Heart right ventricle (tissue), 16 donors: ENCODE measurements at regions not wholly inside any gene's neighbourhood (a gene's known extent, or its start where the extent isn't known, plus 50 kb on each side); places are given as distances from the start of the nearest gene placed in this dataset.

Experiments
- ATAC-seq, 8 donors: fragments of 200-7000 bp; cut with Tn5 transposase; one replicate each; pipeline ENCODE4 v1.9.1; 2020; ENCODE audit warnings: mild to moderate bottlenecking in 8 of 8, moderate library complexity in 8 of 8, moderate number of reproducible peaks in 1 of 8
- DNase-seq, 2 donors: peaks; one replicate each; pipeline ENCODE4 v3.0.0-alpha.2; 2020
- H3K27ac ChIP-seq, 10 donors: fragments of 200-600 bp; sonication (generic) in 2 of 10; one replicate each; pipeline versions ENCODE4 v1.5.0 to v1.8.0; 2020 to 2022; ENCODE audit warnings: mild to moderate bottlenecking in 3 of 10
- H3K27me3 ChIP-seq, 7 donors: fragments of 200-600 bp; one replicate each; pipeline ENCODE4 v1.8.0; 2021 to 2022; ENCODE audit warnings: mild to moderate bottlenecking in 2 of 7
- H3K36me3 ChIP-seq, 9 donors: fragments of 200-600 bp; sonication (generic) in 1 of 9; one replicate each; pipeline versions ENCODE4 v1.5.0 to v1.8.0; 2020 to 2022; ENCODE audit warnings: mild to moderate bottlenecking in 2 of 9
- H3K4me1 ChIP-seq, 9 donors: fragments of 200-600 bp; sonication (generic) in 1 of 9; one replicate each; pipeline versions ENCODE4 v1.5.0 to v1.8.0; 2020 to 2022; ENCODE audit warnings: mild to moderate bottlenecking in 4 of 9
- H3K4me3 ChIP-seq, 10 donors: fragments of 200-600 bp; sonication (generic) in 2 of 10; one replicate each; pipeline versions ENCODE4 v1.5.0 to v1.8.0; 2020 to 2022; ENCODE audit warnings: mild to moderate bottlenecking in 7 of 10, moderate library complexity in 2 of 10
- H3K9me3 ChIP-seq, 11 donors: fragments of 200-600 bp in 10 of 11; sonication (generic) in 2 of 11; one replicate each; pipeline versions ENCODE4 v1.5.0 to v1.8.0; 2013 to 2022; ENCODE audit warnings: mild to moderate bottlenecking in 2 of 11, control low read depth in 1 of 11, moderate library complexity in 1 of 11
- WGBS, 2 donors: extraction: QIAGEN DNeasy Blood & Tissue Kit; methylation state at CpG; one replicate each; pipeline ENCODE4 v1.1.7; 2013; ENCODE audit warnings: inconsistent platforms in 1 of 2; 5-methylcytosine and 5-hydroxymethylcytosine counted together
- intact Hi-C, 10 donors: fragments of 100-400 bp; cut with DNase I; formaldehyde crosslinking; loops; one replicate each; pipeline versions ENCODE4 v1.11.1 to v1.14.2; 2022
- TF ChIP-seq, protein P1 (sequence below), 9 donors: fragments of 200-600 bp; sonication (generic) in 2 of 9; IDR thresholded peaks; one replicate each; pipeline versions ENCODE4 v1.5.0 to v1.8.0; 2021 to 2022; ENCODE audit warnings: antibody characterized with exemption in 9 of 9, mild to moderate bottlenecking in 5 of 9, moderate library complexity in 1 of 9
- donor health status: Arrhythmogenic right ventricular cardiomyopathy.
- donor health status: ischemic (EF 13 %, LVEDD 7.1; RV severe dilation, severe dysfunction).
- donor health status: healthy with polysubstance abuse.
- donor health status: DM: no; HTN: yes; CAD: no.
- donor health status: DM: no; HTN: no; CAD: no.
- donor health status: ischemic (EF 25% LVEDD 6.9; RV normal size, moderate dysfunction).
- donor health status: ischemic (EF 25% LVEDD 5.7; RV mildly dilated, moderate dysfunction).
- donor health status: healthy.
- donor health status: DM: yes; HTN: yes; CAD: no.
- donor health status: Ischemic cardiomyopathy.
- donor health status: ischemic (EF 35%, LVEDD 5.7; RV mildly dilated, moderate dysfunction).
- donor health status: nonischemic (EF 11% LVEDD 7.7; RV severe dilation, severe dysfunction).
- donor health status: DM: yes; HTN: yes; CAD: no.
- donor health status: PGD.
- donor health status: ischemic (EF 29% LVEDD 5.4; RV normal size, mild dysfunction).
- donor health status: nonischemic (EF 23%, LVEDD 6.1; RV moderate dilation, normal function).

DNA sequence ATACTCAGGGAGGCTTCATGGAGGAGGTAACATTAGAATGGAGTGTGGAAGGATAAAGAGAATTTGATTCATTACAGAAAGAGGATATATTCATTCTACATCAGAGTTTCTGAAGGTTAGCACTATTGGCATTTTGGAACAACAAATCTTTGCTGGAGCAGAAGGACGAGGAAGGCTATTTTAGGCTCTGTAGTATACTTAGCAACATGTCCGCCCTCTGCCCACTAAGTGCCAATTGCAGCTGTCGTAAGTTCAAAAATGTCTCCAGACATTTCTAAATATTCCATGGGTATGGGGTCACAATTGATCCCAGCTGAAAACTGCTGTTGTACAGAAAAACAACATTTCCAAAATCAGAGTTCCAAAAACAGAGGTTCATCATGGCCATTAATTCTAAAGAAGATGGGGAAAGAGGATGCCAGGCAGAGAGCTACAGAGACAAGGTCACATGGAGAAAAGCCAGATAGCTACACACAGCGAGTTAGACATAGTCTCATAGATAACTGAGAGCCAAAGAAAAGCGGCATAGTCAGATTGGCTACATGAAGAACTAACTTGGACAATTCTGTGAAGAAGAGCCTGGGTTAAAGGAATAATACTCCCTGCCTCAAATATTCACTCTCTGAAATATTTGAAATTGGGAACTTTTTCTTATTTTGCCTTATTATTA is 846.4 kb upstream of the CDH8 start:
- DNase-seq (no peak), ATAC-seq (peak in 5 of 8 donors; percentile 45 to 79 (median 71))
- H3K27me3 ChIP-seq = no peaks in the 10 kb centered on the region
- intact Hi-C loops = no loop called here
- peaks cover 0 to 28% (median 0%) of the 10 kb centered on the region in 11 donors for H3K9me3 ChIP-seq
- TF ChIP-seq, protein P1, sequence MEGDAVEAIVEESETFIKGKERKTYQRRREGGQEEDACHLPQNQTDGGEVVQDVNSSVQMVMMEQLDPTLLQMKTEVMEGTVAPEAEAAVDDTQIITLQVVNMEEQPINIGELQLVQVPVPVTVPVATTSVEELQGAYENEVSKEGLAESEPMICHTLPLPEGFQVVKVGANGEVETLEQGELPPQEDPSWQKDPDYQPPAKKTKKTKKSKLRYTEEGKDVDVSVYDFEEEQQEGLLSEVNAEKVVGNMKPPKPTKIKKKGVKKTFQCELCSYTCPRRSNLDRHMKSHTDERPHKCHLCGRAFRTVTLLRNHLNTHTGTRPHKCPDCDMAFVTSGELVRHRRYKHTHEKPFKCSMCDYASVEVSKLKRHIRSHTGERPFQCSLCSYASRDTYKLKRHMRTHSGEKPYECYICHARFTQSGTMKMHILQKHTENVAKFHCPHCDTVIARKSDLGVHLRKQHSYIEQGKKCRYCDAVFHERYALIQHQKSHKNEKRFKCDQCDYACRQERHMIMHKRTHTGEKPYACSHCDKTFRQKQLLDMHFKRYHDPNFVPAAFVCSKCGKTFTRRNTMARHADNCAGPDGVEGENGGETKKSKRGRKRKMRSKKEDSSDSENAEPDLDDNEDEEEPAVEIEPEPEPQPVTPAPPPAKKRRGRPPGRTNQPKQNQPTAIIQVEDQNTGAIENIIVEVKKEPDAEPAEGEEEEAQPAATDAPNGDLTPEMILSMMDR (IDR thresholded peaks at IDR 0.05) = no peak
- H3K4me3 ChIP-seq = no peak overlapping the region
- WGBS, 2 donors = 34 to 53% methylated on average over 5 of the region's 5 CpGs
- H3K36me3 ChIP-seq = no peaks in the 10 kb centered on the region
- peak overlapping the region in 1 of 10 donors; percentile 13 for H3K27ac ChIP-seq
- H3K4me1 ChIP-seq = peaks cover 0 to 5% (median 0%) of the 10 kb centered on the region in 9 donors

DNA sequence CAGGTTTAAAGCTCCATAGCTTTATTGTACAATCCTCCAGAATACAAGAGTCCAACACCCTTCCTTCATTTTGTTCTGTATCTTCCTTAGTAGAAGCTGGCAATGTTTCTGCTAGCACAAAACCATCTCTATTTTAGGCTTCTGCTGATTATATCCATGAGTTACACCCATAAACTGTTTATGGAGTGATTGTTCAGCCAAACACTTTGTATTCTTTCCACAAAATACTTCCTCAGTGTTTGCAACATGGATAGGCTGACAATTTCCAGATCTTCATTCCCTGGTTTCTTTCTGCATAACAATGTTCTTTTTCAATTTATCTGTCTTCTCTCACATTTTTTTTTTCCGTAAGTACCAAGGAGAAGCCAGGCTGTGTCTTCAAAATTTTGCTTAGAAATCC is 839.9 kb upstream of the CDH8 start:
- DNase-seq (no peak), ATAC-seq (peak in 2 of 8 donors; percentile 41 to 94)
- H3K27me3 ChIP-seq = no peaks in the 10 kb centered on the region
- no peak overlapping the region for H3K27ac ChIP-seq
- TF ChIP-seq, protein P1 (IDR thresholded peaks at IDR 0.05) = no peak
- WGBS, 2 donors = 47 to 50% methylated on average over 1 of the region's 1 CpG
- H3K36me3 ChIP-seq = no peaks in the 10 kb centered on the region
- no peaks in the 10 kb centered on the region for H3K4me1 ChIP-seq
- peaks cover 0 to 8% (median 0%) of the 10 kb centered on the region in 11 donors for H3K9me3 ChIP-seq
- no peak overlapping the region for H3K4me3 ChIP-seq
- intact Hi-C loops = no loop called here

DNA sequence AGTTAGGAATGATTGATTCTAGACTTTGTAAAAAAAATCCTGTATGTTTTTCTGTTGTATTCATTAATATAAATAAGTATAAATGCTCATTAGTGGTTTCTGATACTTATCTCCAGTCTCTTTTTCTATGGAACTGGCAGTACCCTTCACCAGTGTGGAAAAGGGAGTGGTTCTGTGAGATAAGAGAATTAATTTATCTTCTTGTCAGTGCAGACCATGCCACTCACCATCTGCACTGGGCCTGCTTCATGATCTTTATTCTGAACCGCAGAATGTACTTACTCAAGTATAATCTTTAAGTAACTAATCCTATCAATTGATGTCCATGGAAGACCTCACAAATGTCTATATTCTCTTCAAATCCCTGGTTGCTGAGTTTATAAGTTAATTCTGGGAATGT is 836.1 kb upstream of the CDH8 start:
- TF ChIP-seq, protein P1 (IDR thresholded peaks at IDR 0.05) = no peak
- H3K4me1 ChIP-seq = no peaks in the 10 kb centered on the region
- H3K9me3 ChIP-seq = no peaks in the 10 kb centered on the region
- no peaks in the 10 kb centered on the region for H3K36me3 ChIP-seq
- WGBS, 2 donors = 75 to 84% methylated on average over 1 of the region's 1 CpG
- intact Hi-C loops = no loop called here
- ATAC-seq (no peak), DNase-seq (no peak)
- no peaks in the 10 kb centered on the region for H3K27me3 ChIP-seq
- no peak overlapping the region for H3K27ac ChIP-seq
- no peak overlapping the region for H3K4me3 ChIP-seq

DNA sequence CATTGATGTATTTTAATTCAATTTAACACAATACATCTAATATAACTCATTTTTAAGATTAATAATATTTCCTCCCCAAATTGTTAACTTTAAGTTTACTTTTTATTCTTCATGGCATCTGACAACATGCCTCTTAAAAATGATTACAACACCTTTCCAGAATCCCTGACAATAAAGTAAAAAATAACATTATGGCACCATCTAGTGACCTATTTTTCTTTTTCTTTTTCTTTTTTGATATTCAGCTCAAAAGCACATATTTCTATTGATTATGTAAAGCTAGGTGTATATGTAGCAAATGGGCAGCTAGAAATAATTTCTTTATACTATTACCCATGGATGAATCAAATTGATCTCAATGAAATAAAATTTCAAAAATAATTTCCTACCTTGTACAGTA is 834.3 kb upstream of the CDH8 start:
- Histone ChIP-seq H3K36me3 (no peaks in the 10 kb centered on the region), H3K27ac (no peak overlapping the region), H3K9me3 (no peaks in the 10 kb centered on the region), H3K4me1 (no peaks in the 10 kb centered on the region), H3K4me3 (no peak overlapping the region), H3K27me3 (no peaks in the 10 kb centered on the region)
- intact Hi-C loops = no loop called here
- ATAC-seq = no peak
- no peak for DNase-seq
- TF ChIP-seq, protein P1 (IDR thresholded peaks at IDR 0.05) = peak in 3 of 9 donors; percentile 12 to 21 (median 14)
